HG02870 (cell line): ENCODE measurements at regions not wholly inside any gene's neighbourhood (a gene's known extent, or its start where the extent isn't known, plus 50 kb on each side); places are given as distances from the start of the nearest gene placed in this dataset.
"Not testable (repeated sequence)": the region's sequence is repeated elsewhere in the genome, so short reads cannot be mapped to it uniquely, and the experiment has no call there.

Experiments used
- ATAC-seq: cut with Tn5 transposase; IDR thresholded peaks from one replicate; pipeline ENCODE4 v1.9.1; 2021; ENCODE audit warnings: mild to moderate bottlenecking, moderate library complexity; ENCODE audit not compliant: unreplicated experiment

- no peak for ATAC-seq
Measured at GRCh38 chr6:43891072-43891870, 121.3 kb downstream of the VEGFA start.

GRCh38 chr6:43890197-43891062, 120.4 kb downstream of the VEGFA start:
- no peak for ATAC-seq

DNA sequence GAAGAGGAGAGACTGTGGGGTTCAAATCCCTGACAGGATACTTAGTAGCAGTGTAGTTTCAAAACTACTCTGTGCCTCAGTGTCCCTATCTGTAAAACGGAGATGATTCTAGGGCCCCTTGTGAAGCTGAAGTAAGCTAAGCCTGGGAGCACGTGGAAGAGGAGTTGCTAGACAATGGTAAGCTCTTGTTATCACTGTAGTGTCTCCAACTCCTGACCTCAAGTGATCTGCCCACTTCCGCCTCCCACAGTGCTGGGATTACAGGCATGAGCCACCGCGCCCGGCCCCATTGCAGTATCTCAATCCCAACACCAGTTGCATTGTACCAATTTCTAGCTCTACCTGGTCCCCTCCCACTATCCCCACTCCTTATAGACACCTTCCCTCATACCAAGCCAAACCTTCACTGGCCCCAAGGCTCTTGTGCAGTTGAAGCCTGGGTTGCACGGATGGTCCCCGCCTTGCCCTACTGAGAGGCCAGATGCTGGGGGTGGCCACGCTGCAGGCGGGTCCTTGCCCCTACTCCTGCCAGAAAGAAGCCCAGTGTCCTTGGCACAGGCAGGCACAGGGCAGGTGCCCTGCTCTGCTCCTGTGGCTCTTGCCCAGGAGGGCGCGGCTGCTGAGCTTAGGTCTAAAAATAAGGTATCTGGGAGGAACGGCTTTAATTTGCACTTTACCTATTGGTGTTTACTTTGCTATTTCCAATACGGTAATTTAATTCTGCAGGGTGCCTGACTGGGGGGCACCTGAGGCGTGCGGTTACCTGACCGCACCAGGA, 118.1 kb downstream of the VEGFA start:
- no peak for ATAC-seq

DNA sequence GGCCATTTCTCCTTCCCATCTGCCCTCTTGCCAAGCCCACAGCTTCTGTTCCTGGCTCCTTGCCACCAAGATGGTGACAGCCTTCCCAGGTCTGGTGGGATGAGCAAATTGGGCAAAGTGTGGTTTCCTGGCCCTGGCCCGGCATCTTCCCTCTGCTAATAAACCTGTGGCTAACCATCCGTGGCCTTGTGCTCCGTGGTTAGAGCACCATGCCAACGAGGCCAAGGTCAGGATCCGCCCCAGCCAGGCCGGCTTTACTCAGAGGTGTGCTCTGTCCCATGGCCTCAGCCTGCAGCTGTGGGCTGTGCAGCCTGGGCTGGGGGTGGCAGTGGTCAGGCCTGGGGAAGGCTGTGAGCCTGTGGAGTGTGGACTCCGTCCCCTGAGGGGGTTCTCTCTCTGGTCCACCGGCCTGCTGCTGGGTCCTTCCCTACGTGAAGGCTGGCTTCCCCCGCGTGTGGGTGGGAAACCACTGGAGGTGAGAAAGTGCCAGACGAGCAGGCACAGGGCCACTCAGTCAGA, 117.4 kb downstream of the VEGFA start:
- no peak for ATAC-seq

DNA sequence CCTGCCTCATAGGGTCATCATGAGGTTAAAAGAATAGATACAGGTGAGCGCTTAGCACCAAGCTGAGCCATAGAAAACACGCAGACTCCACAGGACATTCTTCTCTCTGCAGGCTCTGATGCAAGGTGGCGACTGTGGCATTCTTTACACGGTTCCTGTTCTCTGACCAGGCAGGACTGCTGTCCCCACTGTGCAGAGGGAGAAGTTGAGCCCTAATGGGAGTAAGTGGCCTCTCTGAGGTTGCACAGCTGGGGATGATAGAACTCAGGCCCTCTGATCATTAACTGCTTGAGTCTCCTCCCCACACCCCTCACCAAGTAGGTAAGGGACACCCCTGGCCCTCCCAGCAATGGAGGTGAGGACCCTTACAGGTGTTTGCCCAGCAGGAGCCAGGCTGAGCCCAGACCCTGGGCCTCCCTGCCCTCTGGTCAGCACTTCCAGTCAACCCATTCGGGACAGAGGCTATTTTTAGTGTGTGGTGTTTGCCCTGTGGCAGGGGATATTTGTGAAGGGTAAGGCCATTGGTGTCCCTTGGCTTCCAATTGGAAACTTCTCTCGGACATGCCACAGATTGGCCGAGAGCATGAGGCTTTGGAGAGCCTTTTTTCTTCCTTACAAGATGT, 116.8 kb downstream of the VEGFA start:
- ATAC-seq = no peak

DNA sequence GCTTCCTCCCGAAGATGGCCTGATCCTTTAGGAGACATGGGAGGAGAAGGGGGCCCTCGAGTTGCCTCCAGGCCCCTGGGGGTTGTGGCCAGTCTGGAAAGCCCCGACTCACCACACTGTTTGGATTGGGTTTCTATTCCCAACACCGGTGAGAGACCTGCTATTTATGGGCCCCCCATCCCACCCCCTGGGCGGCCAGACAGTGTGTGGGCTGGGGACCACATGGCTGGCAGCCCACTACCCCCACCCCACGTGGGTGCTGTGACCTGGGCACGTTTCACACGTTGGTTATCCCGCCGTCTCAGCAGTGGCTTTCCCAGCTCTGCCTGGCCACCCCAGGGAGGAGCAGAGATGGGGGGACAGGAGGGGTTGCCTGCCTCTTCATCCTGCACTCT, 116.1 kb downstream of the VEGFA start:
- ATAC-seq = no peak

- no peak for ATAC-seq
Measured at GRCh38 chr6:43885399-43886066, 115.5 kb downstream of the VEGFA start.

DNA sequence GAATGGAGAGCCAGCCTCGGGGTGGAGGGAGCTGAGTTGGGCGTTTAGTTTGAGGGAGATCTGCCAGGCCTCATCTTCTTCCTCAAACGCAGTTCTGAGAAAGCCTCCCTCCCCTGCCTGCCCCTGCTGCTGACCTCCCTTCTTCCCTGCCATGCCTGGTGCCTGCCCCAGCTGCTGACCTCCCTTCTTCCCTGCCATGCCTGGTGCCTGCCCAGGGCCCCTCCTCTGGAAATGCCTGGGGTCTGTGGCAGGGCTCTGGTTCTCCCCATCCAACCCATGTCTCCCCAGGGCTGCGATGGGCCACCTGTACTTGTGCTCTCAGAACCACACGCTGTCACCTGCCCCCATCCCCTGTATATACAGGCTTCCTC, 114.6 kb downstream of the VEGFA start:
- ATAC-seq = no peak

DNA sequence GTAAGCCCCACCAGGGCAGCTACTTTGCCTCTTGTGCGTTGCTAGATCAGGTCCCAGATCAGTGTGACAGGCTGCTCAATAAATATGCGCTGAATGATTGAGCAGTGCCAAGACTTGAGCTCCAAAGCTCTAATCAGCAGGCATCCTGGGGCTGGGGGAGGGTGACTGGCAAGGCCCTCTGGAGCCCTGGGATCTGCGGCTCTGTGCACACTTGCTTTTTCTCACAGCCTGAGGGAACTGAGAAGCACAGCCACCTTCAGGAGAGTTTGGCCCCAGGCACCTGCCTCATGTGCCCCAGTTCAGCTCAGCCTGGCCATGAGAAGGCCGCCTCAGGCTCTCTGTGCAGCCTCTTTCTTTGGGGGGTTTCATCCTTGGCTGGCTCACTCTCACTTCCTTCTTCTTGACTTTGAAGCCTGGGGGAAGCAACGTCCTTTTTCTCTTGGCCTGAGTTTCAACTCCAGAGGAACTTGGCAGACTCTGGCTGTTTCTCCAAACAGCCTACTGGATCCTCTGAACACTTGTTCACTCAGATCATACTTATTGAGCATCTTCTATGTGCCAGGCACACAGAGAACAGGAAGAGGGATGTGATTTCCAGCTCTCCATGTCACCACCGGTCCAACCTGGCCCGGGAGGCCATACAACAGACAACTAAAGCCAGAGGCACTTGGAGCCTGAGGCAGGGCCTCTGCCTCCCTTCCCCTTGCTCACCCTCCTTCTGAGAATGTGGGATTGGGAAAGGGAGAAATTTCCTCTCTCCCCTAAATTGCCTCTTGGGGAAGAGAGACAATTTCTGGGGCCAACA, 114.0 kb downstream of the VEGFA start:
- peak; percentile 47 for ATAC-seq

- not testable (repeated sequence) for ATAC-seq
Measured at GRCh38 chr6:43882690-43883448, 112.9 kb downstream of the VEGFA start.

- no peak for ATAC-seq
Measured at GRCh38 chr6:43880236-43881137, 110.5 kb downstream of the VEGFA start.

- ATAC-seq = no peak
Measured at GRCh38 chr6:43879722-43880121, 109.7 kb downstream of the VEGFA start.

DNA sequence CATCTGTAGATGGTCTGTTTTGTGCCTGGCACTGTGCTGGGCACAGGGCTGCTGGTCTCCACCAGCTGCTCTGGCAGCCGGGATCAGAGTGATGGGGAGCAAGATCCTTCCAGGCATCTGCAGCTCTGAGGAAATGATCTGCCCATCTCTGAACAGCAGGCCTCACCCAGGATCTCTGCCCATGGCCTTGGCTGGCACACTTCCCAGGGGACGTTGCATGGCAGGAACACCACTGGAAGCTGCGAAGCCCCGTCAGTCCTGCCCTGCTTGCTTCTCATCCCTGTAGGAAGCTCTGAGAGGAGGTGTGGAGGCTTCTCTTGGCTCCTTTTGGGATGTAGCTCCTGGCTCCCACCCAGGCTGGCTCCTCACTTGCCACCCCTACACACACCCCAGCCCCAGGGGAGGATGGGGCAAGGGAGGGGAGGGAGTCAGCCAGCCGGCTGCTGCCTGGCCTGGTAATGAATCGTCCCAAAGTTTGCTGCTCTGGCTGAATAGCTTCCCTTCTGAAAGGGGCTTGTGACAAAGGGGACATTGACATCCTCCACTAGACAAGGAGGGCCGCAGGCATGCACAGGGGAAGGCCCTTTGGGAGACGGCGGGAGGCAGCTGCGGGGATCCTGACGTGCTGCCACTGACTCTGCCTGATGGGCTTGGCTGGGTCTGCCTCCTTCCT, 108.9 kb downstream of the VEGFA start:
- ATAC-seq = no peak

- no peak for ATAC-seq
Measured at GRCh38 chr6:43878127-43878634, 108.2 kb downstream of the VEGFA start.

DNA sequence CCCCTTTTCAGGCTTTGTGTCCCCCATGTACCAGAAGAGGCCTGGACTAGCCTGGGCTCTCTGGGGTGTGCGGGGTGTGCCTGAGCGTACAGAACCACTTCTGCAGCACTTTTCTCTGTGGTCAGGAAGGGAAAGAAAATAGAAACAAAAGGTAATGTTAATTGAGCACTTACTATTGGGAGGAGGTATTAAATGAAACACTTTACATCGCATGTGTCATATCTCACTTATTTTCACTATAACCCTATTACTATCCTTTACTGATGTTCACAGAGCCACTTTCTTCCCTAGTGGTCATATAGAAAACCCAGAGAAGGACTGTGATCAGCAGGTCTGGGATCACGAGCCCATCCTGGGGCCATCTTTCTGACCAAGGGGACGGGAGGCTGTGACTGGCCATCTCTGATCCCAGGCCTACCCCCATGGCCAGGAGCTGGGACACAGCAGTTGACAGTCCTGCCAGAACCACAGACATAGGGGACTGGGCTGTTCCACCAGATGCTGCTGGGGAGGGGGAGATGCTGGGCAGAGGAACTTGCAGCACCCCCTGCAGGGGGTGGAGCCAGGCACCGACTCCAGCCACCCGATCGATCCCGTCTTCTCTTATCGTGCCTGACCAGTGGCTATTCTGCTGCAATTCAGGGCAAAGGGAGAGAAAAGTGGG, 107.6 kb downstream of the VEGFA start:
- ATAC-seq = no peak

DNA sequence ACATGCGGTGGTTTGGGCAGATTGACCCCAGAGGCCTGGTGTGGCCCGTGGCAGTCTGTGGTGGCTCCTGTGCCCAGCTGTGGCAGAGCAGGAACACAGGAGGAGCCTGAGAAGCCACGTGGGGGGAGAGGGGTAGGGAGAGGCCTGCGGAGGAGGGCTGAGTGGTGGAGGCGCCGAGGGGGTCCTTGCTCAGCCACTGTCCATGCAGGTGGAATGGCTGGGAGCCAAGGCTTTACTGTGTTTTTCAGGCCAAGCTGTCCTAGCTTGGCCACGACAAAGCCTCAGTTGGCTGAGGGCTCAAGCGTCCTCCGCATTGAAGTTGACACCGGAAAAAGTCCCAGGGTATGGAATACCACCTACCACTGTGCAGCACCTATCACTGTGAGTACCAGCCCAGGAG, 107.0 kb downstream of the VEGFA start:
- ATAC-seq = no peak
